Suprapubic skin (tissue), 4 donors: ENCODE measurements at regions not wholly inside any gene's neighbourhood (a gene's known extent, or its start where the extent isn't known, plus 50 kb on each side); places are given as distances from the start of the nearest gene placed in this dataset.

Source experiments
- CTCF ChIP-seq, 2 donors: fragments of 200-600 bp in 1 of 2; fragments of 450-650 bp in 1 of 2; sonication (generic) in 1 of 2; IDR thresholded peaks; one replicate each; pipeline ENCODE4 v1.5.1; 2016 to 2019; ENCODE audit warnings: antibody characterized with exemption in 2 of 2, mild to moderate bottlenecking in 1 of 2, moderate library complexity in 1 of 2
- POLR2A ChIP-seq, 2 donors: fragments of 450-650 bp; IDR thresholded peaks; one replicate each; pipeline ENCODE4 v1.6.1; 2017; ENCODE audit warnings: antibody characterized with exemption in 2 of 2, mild to moderate bottlenecking in 2 of 2, moderate library complexity in 2 of 2
- POLR2AphosphoS5 ChIP-seq, 3 donors: sonication (generic); formaldehyde crosslinking; IDR thresholded peaks; one replicate each; pipeline ENCODE4 v1.6.1; 2017; ENCODE audit warnings: antibody characterized with exemption in 3 of 3

GRCh38 chr2:9742601-9743000, 100.7 kb upstream of the TAF1B start:
- TF ChIP-seq CTCF (IDR thresholded peaks at IDR 0.05) (no peak), POLR2A (IDR thresholded peaks at IDR 0.05) (no peak), POLR2AphosphoS5 (IDR thresholded peaks at IDR 0.05) (no peak)
